ENCODE measurements at regions not wholly inside any gene's neighbourhood (a gene's known extent, or its start where the extent isn't known, plus 50 kb on each side); places are given as distances from the start of the nearest gene placed in this dataset.

GRCh38 chr20:50277460-50278376 is 87.1 kb downstream of the CEBPB start:
- Histone ChIP-seq H3K4me1 (ENCODE audit: control insufficient read depth in 1 of 2, insufficient read depth in 2 of 2, low read length in 2 of 2) (peaks cover 17 to 22% of the 10 kb centered on the region in 2 experiments), H3K23ac (ENCODE audit: low read length) (no peak overlapping the region), H3K4ac (ENCODE audit: low read depth, low read length) (peak overlapping the region; percentile 19), H4K8ac (ENCODE audit: low read depth, low read length) (peak overlapping the region; percentile 45), H3K18ac (ENCODE audit: low read length) (peak overlapping the region; percentile 44), H3K79me2 (ENCODE audit: control insufficient read depth, insufficient read depth, low read length, poor library complexity) (peaks cover 2% of the 10 kb centered on the region), H2BK5ac (ENCODE audit: low read depth, low read length, poor library complexity) (peak overlapping the region; percentile 69), H3K9me3 (ENCODE audit: insufficient read depth, low read depth, low read length) (no peaks in the 10 kb centered on the region), H3K27me3 (ENCODE audit: insufficient read depth, low read length) (no peaks in the 10 kb centered on the region), H3K36me3 (ENCODE audit: control insufficient read depth in 1 of 2, insufficient read depth in 2 of 2, low read length in 2 of 2) (no peaks in the 10 kb centered on the region), H3K9ac (ENCODE audit: low read length) (no peak overlapping the region), H4K12ac (ENCODE audit: low read depth, low read length) (peak overlapping the region; percentile 15), H3K27ac (ENCODE audit: low read depth, low read length) (peak overlapping the region; percentile 57), H2AK5ac (ENCODE audit: low read length) (peak overlapping the region; percentile 17), H3K4me2 (ENCODE audit: low read length) (no peak overlapping the region), H3K79me1 (ENCODE audit: low read length) (peaks cover 20% of the 10 kb centered on the region), H2AFZ (ENCODE audit: insufficient read depth, low read length, poor library complexity) (no peak overlapping the region), H3K14ac (ENCODE audit: low read length) (peak overlapping the region; percentile 48), H2BK12ac (ENCODE audit: low read length) (peak overlapping the region; percentile 41), H3K4me3 (ENCODE audit: low read depth, low read length) (no peak overlapping the region), H2BK120ac (ENCODE audit: insufficient read depth, low read length, poor library complexity) (peak overlapping the region; percentile 40), H4K91ac (ENCODE audit: low read depth, low read length) (peak overlapping the region; percentile 81)
- peak; percentile 84 to 87 for DNase-seq
- no CpG with 5 or more reads among the region's 16 CpGs for WGBS (ENCODE audit: extremely low coverage, insufficient coverage, insufficient read length)

GRCh38 chr20:50278377-50278683 is 87.7 kb downstream of the CEBPB start:
- peak overlapping the region; percentile 57 for H3K27ac ChIP-seq (ENCODE audit: low read depth, low read length)
- no peak overlapping the region for H3K23ac ChIP-seq (ENCODE audit: low read length)
- H2BK12ac ChIP-seq (ENCODE audit: low read length) = peak overlapping the region; percentile 23
- peaks cover 21% of the 10 kb centered on the region for H3K79me1 ChIP-seq (ENCODE audit: low read length)
- no peak overlapping the region for H4K8ac ChIP-seq (ENCODE audit: low read depth, low read length)
- no peak overlapping the region for H2AFZ ChIP-seq (ENCODE audit: insufficient read depth, low read length, poor library complexity)
- H2BK5ac ChIP-seq (ENCODE audit: low read depth, low read length, poor library complexity) = peak overlapping the region; percentile 69
- peaks cover 17 to 22% of the 10 kb centered on the region in 2 experiments for H3K4me1 ChIP-seq (ENCODE audit: control insufficient read depth in 1 of 2, insufficient read depth in 2 of 2, low read length in 2 of 2)
- no peak overlapping the region for H3K4me3 ChIP-seq (ENCODE audit: low read depth, low read length)
- H3K36me3 ChIP-seq (ENCODE audit: control insufficient read depth in 1 of 2, insufficient read depth in 2 of 2, low read length in 2 of 2) = no peaks in the 10 kb centered on the region
- H3K79me2 ChIP-seq (ENCODE audit: control insufficient read depth, insufficient read depth, low read length, poor library complexity) = peaks cover 2% of the 10 kb centered on the region
- H4K91ac ChIP-seq (ENCODE audit: low read depth, low read length) = peak overlapping the region; percentile 81
- no peak overlapping the region for H4K12ac ChIP-seq (ENCODE audit: low read depth, low read length)
- no peak overlapping the region for H3K9ac ChIP-seq (ENCODE audit: low read length)
- H2BK120ac ChIP-seq (ENCODE audit: insufficient read depth, low read length, poor library complexity) = peak overlapping the region; percentile 40
- peak; percentile 90 to 94 for DNase-seq
- H3K4ac ChIP-seq (ENCODE audit: low read depth, low read length) = no peak overlapping the region
- H3K4me2 ChIP-seq (ENCODE audit: low read length) = no peak overlapping the region
- no peak overlapping the region for H2AK5ac ChIP-seq (ENCODE audit: low read length)
- H3K27me3 ChIP-seq (ENCODE audit: insufficient read depth, low read length) = no peaks in the 10 kb centered on the region
- H3K9me3 ChIP-seq (ENCODE audit: insufficient read depth, low read depth, low read length) = no peaks in the 10 kb centered on the region
- WGBS (ENCODE audit: extremely low coverage, insufficient coverage, insufficient read length) = no CpG with 5 or more reads among the region's 5 CpGs
- H3K14ac ChIP-seq (ENCODE audit: low read length) = peak overlapping the region; percentile 13
- no peak overlapping the region for H3K18ac ChIP-seq (ENCODE audit: low read length)

- Histone ChIP-seq H3K9me3 (ENCODE audit: insufficient read depth, low read depth, low read length) (no peaks in the 10 kb centered on the region), H3K36me3 (ENCODE audit: control insufficient read depth in 1 of 2, insufficient read depth in 2 of 2, low read length in 2 of 2) (no peaks in the 10 kb centered on the region), H3K9ac (ENCODE audit: low read length) (no peak overlapping the region), H4K12ac (ENCODE audit: low read depth, low read length) (no peak overlapping the region), H3K4me1 (ENCODE audit: control insufficient read depth in 1 of 2, insufficient read depth in 2 of 2, low read length in 2 of 2) (peaks cover 18 to 22% of the 10 kb centered on the region in 2 experiments), H3K79me1 (ENCODE audit: low read length) (peaks cover 21% of the 10 kb centered on the region), H2BK5ac (ENCODE audit: low read depth, low read length, poor library complexity) (peak overlapping the region; percentile 17), H3K4ac (ENCODE audit: low read depth, low read length) (no peak overlapping the region), H2BK12ac (ENCODE audit: low read length) (peak overlapping the region; percentile 47), H3K79me2 (ENCODE audit: control insufficient read depth, insufficient read depth, low read length, poor library complexity) (peaks cover 2% of the 10 kb centered on the region), H3K14ac (ENCODE audit: low read length) (peak overlapping the region; percentile 29), H4K8ac (ENCODE audit: low read depth, low read length) (no peak overlapping the region), H2AK5ac (ENCODE audit: low read length) (peak overlapping the region; percentile 30), H4K91ac (ENCODE audit: low read depth, low read length) (peak overlapping the region; percentile 81), H2BK120ac (ENCODE audit: insufficient read depth, low read length, poor library complexity) (peak overlapping the region; percentile 24), H2AFZ (ENCODE audit: insufficient read depth, low read length, poor library complexity) (no peak overlapping the region), H3K23ac (ENCODE audit: low read length) (no peak overlapping the region), H3K18ac (ENCODE audit: low read length) (peak overlapping the region; percentile 20), H3K27ac (ENCODE audit: low read depth, low read length) (peak overlapping the region; percentile 59), H3K27me3 (ENCODE audit: insufficient read depth, low read length) (no peaks in the 10 kb centered on the region), H3K4me3 (ENCODE audit: low read depth, low read length) (no peak overlapping the region), H3K4me2 (ENCODE audit: low read length) (no peak overlapping the region)
- WGBS (ENCODE audit: extremely low coverage, insufficient coverage, insufficient read length) = no CpG with 5 or more reads among the region's 17 CpGs
- peak; percentile 96 to 97 for DNase-seq
Measured at GRCh38 chr20:50278684-50279531, 88.3 kb downstream of the CEBPB start.

GRCh38 chr20:50279988-50280850 is 89.6 kb downstream of the CEBPB start:
- Histone ChIP-seq H2AK5ac (ENCODE audit: low read length) (peak overlapping the region; percentile 10), H2BK120ac (ENCODE audit: insufficient read depth, low read length, poor library complexity) (no peak overlapping the region), H2BK12ac (ENCODE audit: low read length) (no peak overlapping the region), H3K27ac (ENCODE audit: low read depth, low read length) (no peak overlapping the region), H3K36me3 (ENCODE audit: control insufficient read depth in 1 of 2, insufficient read depth in 2 of 2, low read length in 2 of 2) (no peaks in the 10 kb centered on the region), H3K4me2 (ENCODE audit: low read length) (no peak overlapping the region), H3K9ac (ENCODE audit: low read length) (no peak overlapping the region), H4K8ac (ENCODE audit: low read depth, low read length) (no peak overlapping the region), H3K18ac (ENCODE audit: low read length) (no peak overlapping the region), H3K4me1 (ENCODE audit: control insufficient read depth in 1 of 2, insufficient read depth in 2 of 2, low read length in 2 of 2) (peaks cover 23 to 27% of the 10 kb centered on the region in 2 experiments), H3K4me3 (ENCODE audit: low read depth, low read length) (no peak overlapping the region), H3K9me3 (ENCODE audit: insufficient read depth, low read depth, low read length) (no peaks in the 10 kb centered on the region), H2AFZ (ENCODE audit: insufficient read depth, low read length, poor library complexity) (no peak overlapping the region), H3K27me3 (ENCODE audit: insufficient read depth, low read length) (no peaks in the 10 kb centered on the region), H3K14ac (ENCODE audit: low read length) (no peak overlapping the region), H3K23ac (ENCODE audit: low read length) (no peak overlapping the region), H4K12ac (ENCODE audit: low read depth, low read length) (no peak overlapping the region), H3K79me1 (ENCODE audit: low read length) (peaks cover 24% of the 10 kb centered on the region), H3K79me2 (ENCODE audit: control insufficient read depth, insufficient read depth, low read length, poor library complexity) (peaks cover 2% of the 10 kb centered on the region), H2BK5ac (ENCODE audit: low read depth, low read length, poor library complexity) (peak overlapping the region; percentile 38), H4K91ac (ENCODE audit: low read depth, low read length) (peak overlapping the region; percentile 71), H3K4ac (ENCODE audit: low read depth, low read length) (no peak overlapping the region)
- WGBS (ENCODE audit: extremely low coverage, insufficient coverage, insufficient read length) = no CpG with 5 or more reads among the region's 8 CpGs
- no peak for DNase-seq
